GM21717 (cell line): ENCODE measurements at regions not wholly inside any gene's neighbourhood (a gene's known extent, or its start where the extent isn't known, plus 50 kb on each side); places are given as distances from the start of the nearest gene placed in this dataset.
"Not testable (repeated sequence)": the region's sequence is repeated elsewhere in the genome, so short reads cannot be mapped to it uniquely, and the experiment has no call there.

Experiments
- ATAC-seq: cut with Tn5 transposase; IDR thresholded peaks from one replicate; pipeline ENCODE4 v1.9.1; 2021; ENCODE audit warnings: mild to moderate bottlenecking, moderate library complexity; ENCODE audit not compliant: unreplicated experiment

GRCh38 chr22:49383909-49384308, 443.8 kb downstream of the BRD1 start:
- ATAC-seq: not testable (repeated sequence)

- ATAC-seq: no peak
These were observed 445.3 kb downstream of the BRD1 start for GRCh38 chr22:49382451-49382735.

- ATAC-seq: no peak
These were observed 445.9 kb downstream of the BRD1 start for GRCh38 chr22:49381595-49382450.

- ATAC-seq: no peak
These were observed 446.9 kb downstream of the BRD1 start for GRCh38 chr22:49380828-49381114.

- no peak for ATAC-seq
These were observed 447.4 kb downstream of the BRD1 start for GRCh38 chr22:49380095-49380827.

GRCh38 chr22:49377306-49377705, 450.4 kb downstream of the BRD1 start:
- no peak for ATAC-seq

GRCh38 chr22:49373801-49374226, 453.9 kb downstream of the BRD1 start:
- ATAC-seq: no peak

GRCh38 chr22:49373289-49373666, 454.4 kb downstream of the BRD1 start:
- no peak for ATAC-seq

GRCh38 chr22:49372530-49373288, 455.0 kb downstream of the BRD1 start:
- ATAC-seq: no peak

- ATAC-seq: no peak
These were observed 455.6 kb downstream of the BRD1 start for GRCh38 chr22:49372111-49372529.

- no peak for ATAC-seq
These were observed 456.2 kb downstream of the BRD1 start for GRCh38 chr22:49371325-49372110.

GRCh38 chr22:49370627-49371301, 456.9 kb downstream of the BRD1 start:
- ATAC-seq: no peak

GRCh38 chr22:49369726-49370626, 457.7 kb downstream of the BRD1 start:
- ATAC-seq: no peak

- ATAC-seq: no peak
These were observed 458.5 kb downstream of the BRD1 start for GRCh38 chr22:49368976-49369725.

- ATAC-seq: no peak
These were observed 459.3 kb downstream of the BRD1 start for GRCh38 chr22:49368221-49368975.

GRCh38 chr22:49367041-49367697, 460.5 kb downstream of the BRD1 start:
- ATAC-seq: no peak

GRCh38 chr22:49366437-49366836, 461.2 kb downstream of the BRD1 start:
- no peak for ATAC-seq

- ATAC-seq: no peak
These were observed 461.8 kb downstream of the BRD1 start for GRCh38 chr22:49365910-49366309.
